GM21390 (cell line): ENCODE measurements at regions not wholly inside any gene's neighbourhood (a gene's known extent, or its start where the extent isn't known, plus 50 kb on each side); places are given as distances from the start of the nearest gene placed in this dataset.
"Not testable (repeated sequence)": the region's sequence is repeated elsewhere in the genome, so short reads cannot be mapped to it uniquely, and the experiment has no call there.

ENCODE experiments used
- ATAC-seq: cut with Tn5 transposase; IDR thresholded peaks from one replicate; pipeline ENCODE4 v1.9.1; 2021; ENCODE audit not compliant: unreplicated experiment

- ATAC-seq: not testable (repeated sequence)
Measured at GRCh38 chr3:197459571-197459970, 96.2 kb downstream of the BDH1 start.

GRCh38 chr3:197458906-197459470 is 96.8 kb downstream of the BDH1 start:
- no peak for ATAC-seq

GRCh38 chr3:197458179-197458707 is 97.5 kb downstream of the BDH1 start:
- ATAC-seq: no peak

DNA sequence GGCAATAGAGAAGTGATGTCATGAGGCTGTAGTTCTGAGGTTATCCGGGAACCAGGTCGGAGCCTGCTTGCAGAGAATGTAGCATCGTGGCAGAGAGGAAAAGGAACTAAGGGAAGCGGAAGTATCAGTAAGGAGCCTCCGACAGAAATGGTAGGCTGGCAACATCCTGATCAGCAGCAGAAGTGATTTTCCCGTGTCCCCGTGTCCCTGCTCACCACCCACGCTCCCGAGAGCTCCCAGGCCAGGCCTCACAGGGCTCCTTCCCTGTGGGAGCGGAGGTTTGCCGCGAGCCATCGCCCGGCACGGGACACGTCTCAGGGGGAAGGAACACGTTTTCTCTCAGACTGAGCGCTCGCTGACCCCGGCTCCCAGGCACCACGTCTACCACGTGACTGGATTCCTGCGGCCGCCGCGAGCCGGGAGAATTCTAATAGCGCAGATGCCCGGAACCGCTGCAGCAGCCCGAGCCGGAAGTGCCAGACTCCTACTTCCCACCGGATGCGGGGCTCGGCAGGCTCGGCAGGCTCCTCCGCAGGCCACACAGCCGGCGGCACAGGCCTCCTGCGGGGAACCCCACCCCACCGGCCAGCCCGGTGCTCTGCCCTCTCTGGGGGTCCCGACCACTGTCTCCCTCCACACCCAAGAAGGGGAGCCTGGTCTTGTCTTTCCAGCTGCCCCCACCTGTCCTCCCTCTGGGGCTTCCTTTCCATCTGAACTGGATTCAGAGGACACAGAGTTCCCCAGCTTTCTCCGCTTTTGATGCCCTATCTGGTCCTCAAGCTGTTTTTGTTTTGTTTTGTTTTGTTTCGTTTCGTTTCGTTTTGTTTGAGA is 99.3 kb downstream of the BDH1 start:
- ATAC-seq: peak; percentile 74

GRCh38 chr3:197454841-197455240 is 100.9 kb downstream of the BDH1 start:
- ATAC-seq: not testable (repeated sequence)

GRCh38 chr3:197454014-197454413 is 101.8 kb downstream of the BDH1 start:
- ATAC-seq: no peak

DNA sequence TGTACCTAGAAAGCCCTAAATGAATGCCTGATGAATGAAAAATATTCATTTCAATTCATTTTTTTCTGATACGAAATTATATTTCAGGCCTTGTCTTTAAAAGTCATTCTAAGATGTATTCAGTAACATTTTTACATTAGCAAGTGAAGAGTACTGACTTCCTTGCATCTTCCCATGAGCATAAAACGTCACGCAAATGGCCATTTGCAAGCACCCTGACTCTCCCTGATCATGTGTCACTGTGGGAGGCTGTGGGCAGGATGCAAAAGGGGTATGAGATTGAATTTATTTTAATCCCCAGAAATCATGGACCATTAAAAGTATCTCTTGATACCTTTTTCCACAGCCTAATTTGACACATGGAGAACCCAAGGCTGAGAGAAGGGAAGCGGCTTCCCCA is 105.0 kb downstream of the BDH1 start:
- no peak for ATAC-seq

DNA sequence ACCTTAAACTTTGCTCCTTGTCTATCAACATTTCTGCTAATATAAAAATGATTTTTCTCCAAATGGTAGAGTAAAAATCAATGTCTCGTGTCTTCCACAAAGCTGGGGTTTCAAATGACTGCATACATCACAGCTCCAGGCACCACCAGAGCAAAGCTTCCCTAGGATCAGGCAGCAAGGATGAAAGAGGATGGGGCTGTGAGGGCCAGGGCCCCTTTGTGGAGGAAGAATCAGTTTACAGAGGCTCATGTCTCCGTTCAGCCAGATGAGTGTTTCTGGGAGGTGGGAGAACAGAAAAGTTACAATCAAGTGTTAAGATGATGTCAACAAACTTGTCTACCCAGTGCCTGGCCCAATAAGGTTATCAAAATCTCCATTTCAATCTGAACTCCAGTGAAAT is 105.5 kb downstream of the BDH1 start:
- ATAC-seq: no peak

GRCh38 chr3:197449181-197449580 is 106.6 kb downstream of the BDH1 start:
- ATAC-seq: not testable (repeated sequence)

- ATAC-seq: not testable (repeated sequence)
Measured at GRCh38 chr3:197447781-197448180, 108.0 kb downstream of the BDH1 start.

DNA sequence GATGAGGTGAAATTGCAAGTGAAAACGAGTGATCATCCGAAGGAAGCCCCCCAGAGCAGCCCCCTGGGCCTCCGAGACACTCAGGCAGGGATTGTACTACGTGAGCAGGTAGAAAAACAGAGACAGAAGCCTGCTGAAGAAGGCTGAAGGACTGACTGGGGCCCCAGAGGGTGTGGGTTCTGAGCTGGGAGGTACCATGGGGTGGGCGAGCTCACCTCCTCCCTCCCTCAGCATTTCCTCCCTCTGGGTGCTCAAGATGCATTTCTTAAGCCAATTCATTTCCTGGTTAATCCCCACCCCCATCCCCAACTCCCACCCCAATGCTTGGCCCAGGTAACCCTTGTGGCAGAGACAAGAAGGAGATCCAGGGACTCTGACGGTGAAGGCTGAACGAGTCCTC is 108.7 kb downstream of the BDH1 start:
- ATAC-seq: no peak

- ATAC-seq: no peak
Measured at GRCh38 chr3:197446700-197447056, 109.1 kb downstream of the BDH1 start.

GRCh38 chr3:197445896-197446699 is 109.7 kb downstream of the BDH1 start:
- ATAC-seq: no peak

DNA sequence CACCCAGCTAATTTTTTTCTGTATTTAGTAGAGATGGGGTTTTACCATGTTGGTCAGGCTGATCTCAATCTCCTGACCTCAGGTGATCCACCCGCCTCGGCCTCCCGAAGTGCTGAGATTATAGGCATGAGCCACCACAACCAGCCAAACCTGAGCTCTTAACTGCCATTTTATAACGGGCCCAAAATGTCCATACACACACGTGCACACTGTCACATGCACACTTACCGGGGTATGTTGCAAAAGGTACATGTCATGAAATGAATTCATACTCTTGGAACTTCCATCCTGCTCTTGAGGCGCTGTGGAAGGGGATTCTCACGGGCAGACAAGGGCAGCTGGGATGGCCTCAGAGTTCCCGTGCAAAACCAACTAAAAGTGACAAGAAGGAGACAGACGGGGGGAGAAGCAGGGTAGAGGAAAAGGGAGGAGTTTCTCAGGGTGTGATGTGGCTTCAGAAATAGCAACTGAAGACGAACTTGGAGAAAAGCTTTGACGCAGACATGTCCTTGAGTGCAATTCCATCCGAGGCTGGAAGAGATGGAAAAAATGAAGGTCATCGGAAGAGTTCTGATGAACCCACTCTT is 110.9 kb downstream of the BDH1 start:
- ATAC-seq: no peak

DNA sequence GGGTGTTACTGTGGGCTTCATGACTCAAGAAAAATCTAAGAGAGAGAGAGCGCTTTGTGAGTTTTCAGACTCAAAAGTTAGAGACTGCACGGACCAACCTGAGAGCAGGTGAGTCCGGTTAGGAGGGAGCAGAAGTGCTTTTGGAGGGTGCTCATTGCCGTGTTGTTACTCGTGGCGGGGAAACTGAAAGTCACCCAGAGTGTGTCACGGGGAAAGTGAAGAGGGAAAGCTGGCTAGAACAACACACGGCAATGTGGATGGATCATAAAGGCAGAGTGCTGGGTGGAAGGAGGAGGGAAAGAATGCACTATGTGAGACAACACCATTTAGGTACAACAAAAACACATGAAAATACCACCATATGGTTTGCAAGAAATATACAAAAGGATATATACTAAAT is 112.3 kb downstream of the BDH1 start:
- ATAC-seq: no peak

- no peak for ATAC-seq
Measured at GRCh38 chr3:197440717-197441303, 115.0 kb downstream of the BDH1 start.

GRCh38 chr3:197438906-197439305 is 116.9 kb downstream of the BDH1 start:
- ATAC-seq: no peak

GRCh38 chr3:197435426-197435825 is 120.3 kb downstream of the BDH1 start:
- no peak for ATAC-seq

GRCh38 chr3:197434830-197435229 is 120.9 kb downstream of the BDH1 start:
- ATAC-seq: no peak

DNA sequence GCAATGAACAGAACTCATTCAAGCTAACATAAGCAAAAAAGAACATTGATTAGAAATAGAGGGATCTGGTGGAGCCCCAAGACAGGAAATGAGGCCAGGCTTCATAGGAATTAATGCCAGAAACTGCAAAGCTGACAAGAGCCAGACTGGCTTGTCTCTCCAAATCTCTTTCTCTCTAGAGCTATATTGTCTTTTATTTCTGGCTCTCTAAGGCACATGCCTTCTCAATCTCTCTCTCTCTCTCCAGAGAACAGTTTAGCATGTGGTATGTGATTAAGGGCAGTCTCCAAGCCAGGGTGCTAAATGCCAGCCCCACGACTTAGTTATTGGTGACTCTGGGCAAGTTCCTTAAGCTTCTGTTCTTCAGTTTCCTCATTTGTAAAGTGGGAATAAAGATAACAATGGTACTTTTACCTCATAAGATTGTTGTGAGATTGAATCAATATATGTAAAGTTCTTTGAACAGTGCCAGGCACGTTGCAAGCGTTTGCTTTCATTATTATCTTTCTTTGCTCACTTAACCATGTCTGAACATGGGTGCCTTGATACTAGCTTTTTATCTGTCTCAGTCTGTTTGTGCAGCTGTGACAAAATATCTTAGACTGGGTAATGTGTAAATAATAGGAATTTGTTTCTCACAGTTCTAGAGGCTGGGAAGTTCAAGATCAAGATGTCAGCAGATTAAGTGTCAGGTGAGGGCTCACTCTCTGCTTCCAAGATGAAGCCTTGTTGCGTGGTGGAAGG is 123.2 kb downstream of the BDH1 start:
- no peak for ATAC-seq
